HepG2 (cell line): ENCODE measurements at regions not wholly inside any gene's neighbourhood (a gene's known extent, or its start where the extent isn't known, plus 50 kb on each side); places are given as distances from the start of the nearest gene placed in this dataset.

ENCODE experiments used
- CBX1 ChIP-seq: IDR thresholded peaks from one replicate; pipeline ENCODE4 v1.6.1; 2016; ENCODE audit warnings: antibody characterized with exemption, low read depth
- EHMT2 ChIP-seq: fragments of 200-600 bp; sonication (generic); IDR thresholded peaks from 2 replicates; pipeline ENCODE4 v1.7.0; 2017; ENCODE audit warnings: antibody characterized with exemption, low read depth, low read length, borderline replicate concordance
- HDAC2 ChIP-seq: sonication (generic); formaldehyde crosslinking; IDR thresholded peaks from 2 replicates; pipeline ENCODE4 v1.4.0; 2020; ENCODE audit warnings: missing genetic modification reagents
- MAZ ChIP-seq, 2 experiments: sonication (generic) in 1 of 2; formaldehyde crosslinking in 1 of 2; IDR thresholded peaks; 2 replicates each; pipeline versions ENCODE4 v1.5.0 to v1.6.1; 2012 to 2020; ENCODE audit warnings: low read depth in 2 of 2, mild to moderate bottlenecking in 2 of 2, borderline replicate concordance in 1 of 2, improper control_type of control experiment in 1 of 2, low read length in 1 of 2, missing genetic modification reagents in 1 of 2, moderate library complexity in 1 of 2
- PHF8 ChIP-seq: sonication (generic); formaldehyde crosslinking; IDR thresholded peaks from 2 replicates; pipeline ENCODE4 v1.5.0; 2020; ENCODE audit warnings: missing genetic modification reagents
- POLR2AphosphoS5 ChIP-seq: IDR thresholded peaks from 2 replicates; pipeline ENCODE4 v1.6.1; 2012; ENCODE audit warnings: low read depth, low read length
- SMC3 ChIP-seq: IDR thresholded peaks from 2 replicates; pipeline ENCODE4 v1.6.1; 2011; ENCODE audit warnings: low read length, improper control_type of control experiment
- TAF1 ChIP-seq: sonication (generic); formaldehyde crosslinking; IDR thresholded peaks from 2 replicates; pipeline ENCODE4 v1.4.0; 2020; ENCODE audit warnings: missing genetic modification reagents
- ZNF292 ChIP-seq: sonication (generic); formaldehyde crosslinking; IDR thresholded peaks from 2 replicates; pipeline ENCODE4 v1.8.1; 2022; ENCODE audit warnings: mild to moderate bottlenecking, low read depth, missing genetic modification reagents, borderline replicate concordance
- ZNF609 ChIP-seq: sonication (generic); formaldehyde crosslinking; IDR thresholded peaks from 2 replicates; pipeline ENCODE4 v1.4.0; 2020; ENCODE audit warnings: mild to moderate bottlenecking, missing genetic modification reagents, borderline replicate concordance
- TF ChIP-seq, protein P1 (sequence below): sonication (generic); formaldehyde crosslinking; IDR thresholded peaks from 2 replicates; pipeline ENCODE4 v1.5.0; 2020; ENCODE audit warnings: mild to moderate bottlenecking, missing genetic modification reagents, moderate library complexity
- TF ChIP-seq, protein P2 (sequence below), 2 experiments: sonication (generic) in 1 of 2; formaldehyde crosslinking in 1 of 2; IDR thresholded peaks; 2 replicates each; pipeline versions ENCODE4 v1.4.0 to v1.6.1; 2018 to 2020; ENCODE audit warnings: missing genetic modification reagents in 2 of 2, borderline replicate concordance in 1 of 2, low read depth in 1 of 2, mild to moderate bottlenecking in 1 of 2, missing biosample characterization in 1 of 2

DNA sequence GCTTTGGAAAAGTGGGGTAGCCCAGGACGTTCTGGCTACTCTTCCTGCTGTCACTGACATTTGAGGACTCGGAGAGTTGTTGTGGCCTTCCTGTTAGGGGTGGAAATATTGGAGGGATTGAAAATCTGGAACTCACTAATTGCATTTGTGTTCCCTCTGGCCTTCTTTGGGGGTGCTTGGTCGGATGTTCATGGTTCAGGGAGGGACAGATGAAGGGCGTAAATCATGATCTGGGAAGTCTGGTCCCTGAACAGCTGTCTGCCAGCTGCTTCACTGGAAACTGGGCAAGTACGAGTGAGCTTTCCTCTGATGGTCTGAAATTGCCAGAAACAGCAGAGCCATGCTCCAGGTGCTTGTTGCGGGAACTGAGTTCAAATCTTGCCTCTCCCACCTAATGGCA lies 327.8 kb upstream of the C2CD4B start:
- TF ChIP-seq HDAC2 (no peak), POLR2AphosphoS5 (no peak), ZNF292 (CRISPR knock-in tag) (no peak), CBX1 (no peak), TAF1 (CRISPR knock-in tag) (no peak), SMC3 (no peak), ZNF609 (CRISPR knock-in tag) (no peak), MAZ (IDR thresholded peaks at IDR 0.05; ENCODE audit: borderline replicate concordance, low read depth, low read length) (no peak), MAZ (CRISPR knock-in tag; IDR thresholded peaks at IDR 0.05; ENCODE audit: low read depth) (no peak), PHF8 (CRISPR knock-in tag) (no peak), EHMT2 (no peak)
- TF ChIP-seq, protein P1, sequence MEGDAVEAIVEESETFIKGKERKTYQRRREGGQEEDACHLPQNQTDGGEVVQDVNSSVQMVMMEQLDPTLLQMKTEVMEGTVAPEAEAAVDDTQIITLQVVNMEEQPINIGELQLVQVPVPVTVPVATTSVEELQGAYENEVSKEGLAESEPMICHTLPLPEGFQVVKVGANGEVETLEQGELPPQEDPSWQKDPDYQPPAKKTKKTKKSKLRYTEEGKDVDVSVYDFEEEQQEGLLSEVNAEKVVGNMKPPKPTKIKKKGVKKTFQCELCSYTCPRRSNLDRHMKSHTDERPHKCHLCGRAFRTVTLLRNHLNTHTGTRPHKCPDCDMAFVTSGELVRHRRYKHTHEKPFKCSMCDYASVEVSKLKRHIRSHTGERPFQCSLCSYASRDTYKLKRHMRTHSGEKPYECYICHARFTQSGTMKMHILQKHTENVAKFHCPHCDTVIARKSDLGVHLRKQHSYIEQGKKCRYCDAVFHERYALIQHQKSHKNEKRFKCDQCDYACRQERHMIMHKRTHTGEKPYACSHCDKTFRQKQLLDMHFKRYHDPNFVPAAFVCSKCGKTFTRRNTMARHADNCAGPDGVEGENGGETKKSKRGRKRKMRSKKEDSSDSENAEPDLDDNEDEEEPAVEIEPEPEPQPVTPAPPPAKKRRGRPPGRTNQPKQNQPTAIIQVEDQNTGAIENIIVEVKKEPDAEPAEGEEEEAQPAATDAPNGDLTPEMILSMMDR (CRISPR knock-in tag), result no peak
- TF ChIP-seq, protein P2, sequence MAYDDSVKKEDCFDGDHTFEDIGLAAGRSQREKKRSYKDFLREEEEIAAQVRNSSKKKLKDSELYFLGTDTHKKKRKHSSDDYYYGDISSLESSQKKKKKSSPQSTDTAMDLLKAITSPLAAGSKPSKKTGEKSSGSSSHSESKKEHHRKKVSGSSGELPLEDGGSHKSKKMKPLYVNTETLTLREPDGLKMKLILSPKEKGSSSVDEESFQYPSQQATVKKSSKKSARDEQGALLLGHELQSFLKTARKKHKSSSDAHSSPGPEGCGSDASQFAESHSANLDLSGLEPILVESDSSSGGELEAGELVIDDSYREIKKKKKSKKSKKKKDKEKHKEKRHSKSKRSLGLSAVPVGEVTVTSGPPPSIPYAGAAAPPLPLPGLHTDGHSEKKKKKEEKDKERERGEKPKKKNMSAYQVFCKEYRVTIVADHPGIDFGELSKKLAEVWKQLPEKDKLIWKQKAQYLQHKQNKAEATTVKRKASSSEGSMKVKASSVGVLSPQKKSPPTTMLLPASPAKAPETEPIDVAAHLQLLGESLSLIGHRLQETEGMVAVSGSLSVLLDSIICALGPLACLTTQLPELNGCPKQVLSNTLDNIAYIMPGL (CRISPR knock-in tag; IDR thresholded peaks at IDR 0.05; ENCODE audit: borderline replicate concordance in 1 of 2, low read depth in 1 of 2), result no peak
